SIG-M5 treated with dmso at 0.1 percent for 504 hours (cell line): ENCODE measurements at regions not wholly inside any gene's neighbourhood (a gene's known extent, or its start where the extent isn't known, plus 50 kb on each side); places are given as distances from the start of the nearest gene placed in this dataset.
"Not testable (repeated sequence)": the region's sequence is repeated elsewhere in the genome, so short reads cannot be mapped to it uniquely, and the experiment has no call there.

ENCODE experiments used
- DNase-seq: peaks from one replicate; lab custom pipeline; 2025; ENCODE audit not compliant: unreplicated experiment; lab: John Stamatoyannopoulos, UW

GRCh38 chrX:40380655-40381488 is 199.9 kb upstream of the ATP6AP2 start:
- peak; percentile 33 for DNase-seq

GRCh38 chrX:40377684-40378083 is 203.1 kb upstream of the ATP6AP2 start:
- DNase-seq: no peak

GRCh38 chrX:40374486-40374885 is 206.3 kb upstream of the ATP6AP2 start:
- DNase-seq: no peak

GRCh38 chrX:40373641-40374040 is 207.1 kb upstream of the ATP6AP2 start:
- no peak for DNase-seq

- no peak for DNase-seq
Observed at GRCh38 chrX:40373025-40373424, 207.7 kb upstream of the ATP6AP2 start.

GRCh38 chrX:40371376-40371775 is 209.4 kb upstream of the ATP6AP2 start:
- DNase-seq: no peak

GRCh38 chrX:40368611-40369061 is 212.1 kb upstream of the ATP6AP2 start:
- no peak for DNase-seq

GRCh38 chrX:40366661-40367060 is 214.1 kb upstream of the ATP6AP2 start:
- no peak for DNase-seq

GRCh38 chrX:40362291-40362690 is 218.5 kb upstream of the ATP6AP2 start:
- not testable (repeated sequence) for DNase-seq

- DNase-seq: no peak
Observed at GRCh38 chrX:40360557-40360956, 220.2 kb upstream of the ATP6AP2 start.

GRCh38 chrX:40359593-40359992 is 221.2 kb upstream of the ATP6AP2 start:
- no peak for DNase-seq

GRCh38 chrX:40358994-40359393 is 221.8 kb upstream of the ATP6AP2 start:
- no peak for DNase-seq

GRCh38 chrX:40349251-40349650 is 231.5 kb upstream of the ATP6AP2 start:
- DNase-seq: no peak

GRCh38 chrX:40346379-40346778 is 234.4 kb upstream of the ATP6AP2 start:
- no peak for DNase-seq

- no peak for DNase-seq
Observed at GRCh38 chrX:40343319-40343718, 237.5 kb upstream of the ATP6AP2 start.

- no peak for DNase-seq
Observed at GRCh38 chrX:40340116-40340515, 240.7 kb upstream of the ATP6AP2 start.

- DNase-seq: no peak
Observed at GRCh38 chrX:40333344-40333743, 235.6 kb upstream of the BCOR start.

GRCh38 chrX:40331762-40332161 is 234.0 kb upstream of the BCOR start:
- no peak for DNase-seq

GRCh38 chrX:40331353-40331752 is 233.6 kb upstream of the BCOR start:
- DNase-seq: no peak

- peak; percentile 50 for DNase-seq
Observed at GRCh38 chrX:40329616-40330015, 231.9 kb upstream of the BCOR start.

- DNase-seq: no peak
Observed at GRCh38 chrX:40327085-40327484, 229.3 kb upstream of the BCOR start.

GRCh38 chrX:40326186-40326965 is 228.6 kb upstream of the BCOR start:
- DNase-seq: no peak
